ENCODE measurements at regions not wholly inside any gene's neighbourhood (a gene's known extent, or its start where the extent isn't known, plus 50 kb on each side); places are given as distances from the start of the nearest gene placed in this dataset.

DNA sequence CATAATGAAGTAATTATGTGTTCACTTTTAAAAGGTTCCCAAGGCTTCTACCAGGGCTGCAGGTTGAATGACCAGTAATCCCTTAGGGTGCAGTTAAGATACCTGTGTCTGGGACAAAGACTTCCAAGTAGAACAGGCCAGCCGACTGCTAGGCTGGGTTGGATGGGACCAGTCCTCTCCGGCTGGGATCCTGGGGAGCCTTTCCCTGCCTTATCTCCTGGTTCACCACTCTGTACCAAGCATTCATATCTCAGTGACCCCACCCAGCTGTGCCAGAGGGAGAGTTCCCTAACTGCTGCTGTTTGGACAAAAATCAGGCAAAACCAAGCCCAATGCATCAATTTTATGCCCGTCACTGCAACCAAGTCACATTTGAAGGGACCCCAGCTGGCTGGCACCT lies 116.2 kb upstream of the ATP1A1 start:
- no peak for TF ChIP-seq EZH2 (IDR thresholded peaks at IDR 0.05; ENCODE audit: borderline replicate concordance, low read depth, low read length, poor library complexity, severe bottlenecking)
- TF ChIP-seq, protein P1, sequence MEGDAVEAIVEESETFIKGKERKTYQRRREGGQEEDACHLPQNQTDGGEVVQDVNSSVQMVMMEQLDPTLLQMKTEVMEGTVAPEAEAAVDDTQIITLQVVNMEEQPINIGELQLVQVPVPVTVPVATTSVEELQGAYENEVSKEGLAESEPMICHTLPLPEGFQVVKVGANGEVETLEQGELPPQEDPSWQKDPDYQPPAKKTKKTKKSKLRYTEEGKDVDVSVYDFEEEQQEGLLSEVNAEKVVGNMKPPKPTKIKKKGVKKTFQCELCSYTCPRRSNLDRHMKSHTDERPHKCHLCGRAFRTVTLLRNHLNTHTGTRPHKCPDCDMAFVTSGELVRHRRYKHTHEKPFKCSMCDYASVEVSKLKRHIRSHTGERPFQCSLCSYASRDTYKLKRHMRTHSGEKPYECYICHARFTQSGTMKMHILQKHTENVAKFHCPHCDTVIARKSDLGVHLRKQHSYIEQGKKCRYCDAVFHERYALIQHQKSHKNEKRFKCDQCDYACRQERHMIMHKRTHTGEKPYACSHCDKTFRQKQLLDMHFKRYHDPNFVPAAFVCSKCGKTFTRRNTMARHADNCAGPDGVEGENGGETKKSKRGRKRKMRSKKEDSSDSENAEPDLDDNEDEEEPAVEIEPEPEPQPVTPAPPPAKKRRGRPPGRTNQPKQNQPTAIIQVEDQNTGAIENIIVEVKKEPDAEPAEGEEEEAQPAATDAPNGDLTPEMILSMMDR (conservative IDR thresholded peaks at IDR 0.05; ENCODE audit: low read depth, low read length), result no peak
- BruUV-seq (replicated peaks), result no TSS peak
- Histone ChIP-seq H3K4me3 (ENCODE audit: low read depth, low read length, poor library complexity, severe bottlenecking) (no peak overlapping the region), H3K9me3 (ENCODE audit: low read depth, low read length, poor library complexity, severe bottlenecking) (no peaks in the 10 kb centered on the region), H3K27me3 (replicated peaks; ENCODE audit: insufficient read depth, low read depth, low read length, poor library complexity) (no peaks in the 10 kb centered on the region), H3K27ac (ENCODE audit: low read depth, low read length, poor library complexity, severe bottlenecking) (no peak overlapping the region), H3K4me1 (ENCODE audit: insufficient read depth, low read length, poor library complexity, severe bottlenecking) (peaks cover 21% of the 10 kb centered on the region), H3K36me3 (ENCODE audit: insufficient read depth, low read length, poor library complexity, severe bottlenecking) (no peaks in the 10 kb centered on the region)
- intact Hi-C loops (cut with micrococcal nuclease; ENCODE audit: unreplicated experiment), result no loop called here
- ChIA-PET CTCF (no interaction called here), POLR2A (ENCODE audit: low non-redundant PET) (no interaction called here)
- DNase-seq (ENCODE audit: low spot score), result no peak

DNA sequence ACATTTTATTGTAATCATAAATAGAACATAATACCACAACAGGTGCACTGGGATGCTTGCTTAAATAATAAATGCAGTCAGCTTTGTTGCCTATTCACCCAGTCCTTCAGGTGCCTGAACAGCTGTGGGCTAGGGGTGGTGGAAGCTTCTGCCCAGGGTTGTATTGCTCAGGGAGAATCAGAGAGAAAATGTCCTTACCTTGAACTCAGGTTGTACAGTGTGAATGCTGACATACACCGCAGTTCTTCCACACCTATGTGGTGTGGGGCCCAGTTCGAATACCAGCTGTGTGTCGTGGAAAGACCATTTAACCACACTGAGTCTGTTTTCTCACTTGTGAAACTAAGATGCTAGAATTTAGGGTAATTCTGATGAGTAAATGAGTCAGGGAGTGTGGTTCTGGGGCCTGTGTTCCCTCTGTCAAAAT lies 115.7 kb upstream of the ATP1A1 start:
- Histone ChIP-seq H3K27ac (ENCODE audit: low read depth, low read length, poor library complexity, severe bottlenecking) (no peak overlapping the region), H3K4me1 (ENCODE audit: insufficient read depth, low read length, poor library complexity, severe bottlenecking) (peaks cover 21% of the 10 kb centered on the region), H3K4me3 (ENCODE audit: low read depth, low read length, poor library complexity, severe bottlenecking) (no peak overlapping the region), H3K27me3 (replicated peaks; ENCODE audit: insufficient read depth, low read depth, low read length, poor library complexity) (no peaks in the 10 kb centered on the region), H3K36me3 (ENCODE audit: insufficient read depth, low read length, poor library complexity, severe bottlenecking) (no peaks in the 10 kb centered on the region), H3K9me3 (ENCODE audit: low read depth, low read length, poor library complexity, severe bottlenecking) (no peaks in the 10 kb centered on the region)
- ChIA-PET POLR2A (ENCODE audit: low non-redundant PET) (no interaction called here), CTCF (no interaction called here)
- DNase-seq (ENCODE audit: low spot score), result no peak
- intact Hi-C loops (cut with micrococcal nuclease; ENCODE audit: unreplicated experiment), result no loop called here
- BruUV-seq (replicated peaks), result no TSS peak
- no peak for TF ChIP-seq EZH2 (IDR thresholded peaks at IDR 0.05; ENCODE audit: borderline replicate concordance, low read depth, low read length, poor library complexity, severe bottlenecking)
- TF ChIP-seq, protein P1 (conservative IDR thresholded peaks at IDR 0.05; ENCODE audit: low read depth, low read length), result no peak

DNA sequence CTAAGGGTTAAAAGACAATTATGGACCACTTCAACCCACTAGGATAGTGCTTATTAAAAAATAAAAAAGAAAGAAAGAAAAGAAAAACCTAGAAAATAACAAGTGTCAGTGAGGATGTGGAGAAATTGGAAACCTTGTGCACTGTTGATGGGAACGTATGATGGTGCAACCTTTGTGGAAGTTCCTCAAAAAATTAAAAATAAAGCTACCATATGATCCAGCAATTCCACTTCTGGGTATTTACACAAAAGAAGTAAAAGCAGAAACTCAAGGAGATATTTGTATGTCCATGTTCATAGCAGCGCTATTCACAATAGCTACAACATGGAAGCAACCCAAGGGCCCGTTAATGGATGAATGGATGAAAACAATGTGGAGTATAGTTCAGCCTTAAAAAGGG lies 115.2 kb upstream of the ATP1A1 start:
- CTCF ChIA-PET, result no interaction called here
- Histone ChIP-seq H3K27me3 (replicated peaks; ENCODE audit: insufficient read depth, low read depth, low read length, poor library complexity) (no peaks in the 10 kb centered on the region), H3K9me3 (ENCODE audit: low read depth, low read length, poor library complexity, severe bottlenecking) (no peaks in the 10 kb centered on the region), H3K4me1 (ENCODE audit: insufficient read depth, low read length, poor library complexity, severe bottlenecking) (peaks cover 19% of the 10 kb centered on the region), H3K27ac (ENCODE audit: low read depth, low read length, poor library complexity, severe bottlenecking) (no peak overlapping the region), H3K36me3 (ENCODE audit: insufficient read depth, low read length, poor library complexity, severe bottlenecking) (no peaks in the 10 kb centered on the region), H3K4me3 (ENCODE audit: low read depth, low read length, poor library complexity, severe bottlenecking) (no peak overlapping the region)
- POLR2A ChIA-PET (ENCODE audit: low non-redundant PET), result no interaction called here
- intact Hi-C loops (cut with micrococcal nuclease; ENCODE audit: unreplicated experiment), result no loop called here
- DNase-seq (ENCODE audit: low spot score), result no peak
- TF ChIP-seq, protein P1 (conservative IDR thresholded peaks at IDR 0.05; ENCODE audit: low read depth, low read length), result no peak
- no peak for TF ChIP-seq EZH2 (IDR thresholded peaks at IDR 0.05; ENCODE audit: borderline replicate concordance, low read depth, low read length, poor library complexity, severe bottlenecking)
- BruUV-seq (replicated peaks), result no TSS peak
